ENCODE measurements at regions not wholly inside any gene's neighbourhood (a gene's known extent, or its start where the extent isn't known, plus 50 kb on each side); places are given as distances from the start of the nearest gene placed in this dataset.

GRCh38 chr1:39142401-39143060 is 62.0 kb upstream of the MACF1 start:
- Histone ChIP-seq H3K4me3 (no peak overlapping the region), H3K4me1 (peaks cover 20 to 40% of the 10 kb centered on the region in 2 donors), H3K27me3 (no peaks in the 10 kb centered on the region), H3K36me3 (no peaks in the 10 kb centered on the region), H3K27ac (no peak overlapping the region), H3K9me3 (no peaks in the 10 kb centered on the region)
- TF ChIP-seq CTCF (IDR thresholded peaks at IDR 0.05 in 4 of 5, conservative IDR thresholded peaks at IDR 0.05 in 1 of 5) = no peak
- no peak for TF ChIP-seq POLR2A (IDR thresholded peaks at IDR 0.05)
- intact Hi-C loops (cut with DNase I; ENCODE audit: low total_unique reads) = loop anchor here (2.0 kb wide), 1 partner anchor 16 kb away; no protein-coding TSS in a partner anchor
- ATAC-seq (no peak), DNase-seq (no peak)
- in situ Hi-C loops (cut with MboI; ENCODE audit: low sequenced_read_pairs in 4 of 4) = no loop called here

GRCh38 chr1:39144924-39145323 is 59.6 kb upstream of the MACF1 start:
- Histone ChIP-seq H3K4me3 (no peak overlapping the region), H3K27ac (no peak overlapping the region), H3K4me1 (peaks cover 20 to 57% of the 10 kb centered on the region in 2 donors), H3K27me3 (no peaks in the 10 kb centered on the region), H3K36me3 (no peaks in the 10 kb centered on the region), H3K9me3 (no peaks in the 10 kb centered on the region)
- ATAC-seq (no peak), DNase-seq (no peak)
- intact Hi-C loops (cut with DNase I; ENCODE audit: low total_unique reads) (no loop called here), in situ Hi-C loops (cut with MboI; ENCODE audit: low sequenced_read_pairs in 4 of 4) (no loop called here)
- no peak for TF ChIP-seq CTCF (IDR thresholded peaks at IDR 0.05 in 4 of 5, conservative IDR thresholded peaks at IDR 0.05 in 1 of 5)
- TF ChIP-seq POLR2A (IDR thresholded peaks at IDR 0.05) = no peak

GRCh38 chr1:39145331-39145965 is 59.0 kb upstream of the MACF1 start:
- intact Hi-C loops (cut with DNase I; ENCODE audit: low total_unique reads) (no loop called here), in situ Hi-C loops (cut with MboI; ENCODE audit: low sequenced_read_pairs in 4 of 4) (no loop called here)
- TF ChIP-seq CTCF (IDR thresholded peaks at IDR 0.05 in 4 of 5, conservative IDR thresholded peaks at IDR 0.05 in 1 of 5) (no peak), POLR2A (IDR thresholded peaks at IDR 0.05) (no peak)
- DNase-seq (no peak), ATAC-seq (no peak)
- H3K4me3 ChIP-seq = no peak overlapping the region
- H3K27ac ChIP-seq = no peak overlapping the region
- H3K9me3 ChIP-seq = no peaks in the 10 kb centered on the region
- H3K27me3 ChIP-seq = no peaks in the 10 kb centered on the region
- peaks cover 22 to 59% of the 10 kb centered on the region in 2 donors for H3K4me1 ChIP-seq
- H3K36me3 ChIP-seq = no peaks in the 10 kb centered on the region

- intact Hi-C loops (cut with DNase I; ENCODE audit: low total_unique reads) (no loop called here), in situ Hi-C loops (cut with MboI; ENCODE audit: low sequenced_read_pairs in 4 of 4) (no loop called here)
- DNase-seq (no peak), ATAC-seq (no peak)
- Histone ChIP-seq H3K4me1 (peaks cover 35 to 61% of the 10 kb centered on the region in 2 donors), H3K27me3 (no peaks in the 10 kb centered on the region), H3K36me3 (no peaks in the 10 kb centered on the region), H3K9me3 (no peaks in the 10 kb centered on the region), H3K27ac (no peak overlapping the region), H3K4me3 (no peak overlapping the region)
- TF ChIP-seq CTCF (IDR thresholded peaks at IDR 0.05 in 4 of 5, conservative IDR thresholded peaks at IDR 0.05 in 1 of 5) = no peak
- TF ChIP-seq POLR2A (IDR thresholded peaks at IDR 0.05) = no peak
These were observed 57.8 kb upstream of the MACF1 start for GRCh38 chr1:39146681-39147080.
